PC-9 (cell line): ENCODE measurements at regions not wholly inside any gene's neighbourhood (a gene's known extent, or its start where the extent isn't known, plus 50 kb on each side); places are given as distances from the start of the nearest gene placed in this dataset.
A peak's percentile ranks its signal among the peaks of the same experiment; 100 is the strongest.

ENCODE experiments used
- BruUV-seq: library from RNA; stranded (reverse); fragments of 400-500 nt; replicated peaks from 2 replicates; lab custom pipeline; 2021; lab: Mats Ljungman, UMichigan
- CTCF ChIA-PET: fragments of 300-600 bp; sonication (Branson Sonifier 250); formaldehyde crosslinking; loops from one replicate; lab custom pipeline; 2022; ENCODE audit warnings: antibody characterized with exemption; lab: Charles Lee
- POLR2A ChIA-PET: fragments of 300-600 bp; sonication (Branson Sonifier 250); formaldehyde crosslinking; loops from one replicate; lab custom pipeline; 2022; ENCODE audit warnings: antibody characterized with exemption; ENCODE audit not compliant: unreplicated experiment; lab: Charles Lee
- DNase-seq, 2 experiments: peaks; one replicate each; pipeline versions ENCODE4 v3.0.0 to v3.0.0-alpha.2; 2015 to 2022; ENCODE audit warnings: mixed read lengths in 1 of 2
- H2AFZ ChIP-seq: fragments of 200-600 bp; sonication (generic); 2 replicates; pipeline ENCODE4 v1.8.1; 2017; ENCODE audit warnings: antibody characterized with exemption
- H3F3A ChIP-seq: fragments of 200-600 bp; sonication (generic); 2 replicates; pipeline ENCODE4 v1.8.1; 2017; ENCODE audit warnings: antibody characterized with exemption, mild to moderate bottlenecking, low read depth; ENCODE audit not compliant: insufficient read depth
- H3K27ac ChIP-seq: fragments of 200-600 bp; sonication (generic); 2 replicates; pipeline ENCODE4 v1.6.1; 2016; ENCODE audit warnings: mixed run types
- H3K27me3 ChIP-seq: fragments of 200-600 bp; sonication (generic); 2 replicates; pipeline ENCODE4 v1.6.1; 2016; ENCODE audit warnings: low read depth, mixed run types; ENCODE audit not compliant: insufficient read depth
- H3K36me3 ChIP-seq: fragments of 200-600 bp; sonication (generic); 2 replicates; pipeline ENCODE4 v1.6.1; 2016; ENCODE audit warnings: low read depth, mixed run types
- H3K4me1 ChIP-seq: fragments of 200-600 bp; sonication (generic); replicated peaks from 2 replicates; pipeline ENCODE4 v1.6.1; 2016; ENCODE audit warnings: mixed run types; ENCODE audit not compliant: insufficient read depth
- H3K4me2 ChIP-seq: fragments of 200-600 bp; sonication (generic); 2 replicates; pipeline ENCODE4 v1.6.1; 2017; ENCODE audit warnings: mixed run types
- H3K4me3 ChIP-seq: fragments of 200-600 bp; sonication (generic); 2 replicates; pipeline ENCODE4 v1.6.1; 2016; ENCODE audit warnings: mixed run types
- H3K79me2 ChIP-seq: fragments of 200-600 bp; sonication (generic); 2 replicates; pipeline ENCODE4 v1.6.1; 2017; ENCODE audit warnings: low read depth, mixed run types
- H3K9me2 ChIP-seq: fragments of 200-600 bp; sonication (generic); 2 replicates; pipeline ENCODE4 v1.8.1; 2017; ENCODE audit warnings: mild to moderate bottlenecking; ENCODE audit not compliant: insufficient read depth
- H3K9me3 ChIP-seq: fragments of 200-600 bp; sonication (generic); 2 replicates; pipeline ENCODE4 v1.8.1; 2016; ENCODE audit warnings: low read depth; ENCODE audit not compliant: insufficient read depth
- H4K20me1 ChIP-seq: fragments of 200-600 bp; sonication (generic); 2 replicates; pipeline ENCODE4 v1.8.1; 2017; ENCODE audit not compliant: insufficient read depth
- EZH2 ChIP-seq: fragments of 200-600 bp; sonication (generic); IDR thresholded peaks from 2 replicates; pipeline ENCODE4 v1.8.0; 2017; ENCODE audit warnings: antibody characterized with exemption, low read depth
- intact Hi-C: fragments of 100-400 bp; cut with micrococcal nuclease; formaldehyde crosslinking; loops from one replicate; pipeline ENCODE4 v1.10.0; 2022; ENCODE audit not compliant: unreplicated experiment
- TF ChIP-seq, protein P1 (sequence below): fragments of 200-600 bp; sonication (generic); conservative IDR thresholded peaks from 2 replicates; pipeline ENCODE4 v1.6.1; 2017; ENCODE audit warnings: mixed run types, antibody characterized with exemption, mild to moderate bottlenecking, moderate library complexity

DNA sequence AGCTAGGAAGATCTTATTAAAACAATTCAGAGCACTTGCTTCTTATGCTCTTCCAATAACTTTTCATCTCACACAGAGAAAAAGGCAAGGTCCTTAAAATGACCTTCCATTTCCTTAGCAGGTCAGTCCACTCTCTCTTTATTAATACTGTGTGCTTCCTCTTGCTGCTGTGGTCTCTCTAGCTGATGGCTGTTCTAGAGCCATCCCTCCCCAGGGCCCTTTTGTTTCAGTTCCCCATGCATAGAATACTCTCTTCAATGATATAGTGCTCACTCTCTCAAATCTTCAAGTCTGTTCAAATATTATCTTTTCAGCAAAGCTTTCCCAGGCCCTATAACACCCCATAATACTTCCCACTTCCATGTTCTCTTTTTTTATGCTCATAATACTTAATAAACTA is 469.3 kb downstream of the METTL4 start:
- DNase-seq = no peak
- H3K4me3 ChIP-seq = no peak overlapping the region
- H4K20me1 ChIP-seq = no peaks in the 10 kb centered on the region
- H3K4me2 ChIP-seq = no peak overlapping the region
- no peaks in the 10 kb centered on the region for H3K79me2 ChIP-seq
- no peaks in the 10 kb centered on the region for H3K36me3 ChIP-seq
- no TSS peak for BruUV-seq
- intact Hi-C loops = no loop called here
- CTCF ChIA-PET = no interaction called here
- H3K4me1 ChIP-seq = no peaks in the 10 kb centered on the region
- H3K27me3 ChIP-seq = no peaks in the 10 kb centered on the region
- H3K27ac ChIP-seq = no peak overlapping the region
- no peaks in the 10 kb centered on the region for H3K9me3 ChIP-seq
- H3F3A ChIP-seq = no peaks in the 10 kb centered on the region; the same call in 1 of the 2 replicates
- TF ChIP-seq EZH2 = no peak
- TF ChIP-seq, protein P1, sequence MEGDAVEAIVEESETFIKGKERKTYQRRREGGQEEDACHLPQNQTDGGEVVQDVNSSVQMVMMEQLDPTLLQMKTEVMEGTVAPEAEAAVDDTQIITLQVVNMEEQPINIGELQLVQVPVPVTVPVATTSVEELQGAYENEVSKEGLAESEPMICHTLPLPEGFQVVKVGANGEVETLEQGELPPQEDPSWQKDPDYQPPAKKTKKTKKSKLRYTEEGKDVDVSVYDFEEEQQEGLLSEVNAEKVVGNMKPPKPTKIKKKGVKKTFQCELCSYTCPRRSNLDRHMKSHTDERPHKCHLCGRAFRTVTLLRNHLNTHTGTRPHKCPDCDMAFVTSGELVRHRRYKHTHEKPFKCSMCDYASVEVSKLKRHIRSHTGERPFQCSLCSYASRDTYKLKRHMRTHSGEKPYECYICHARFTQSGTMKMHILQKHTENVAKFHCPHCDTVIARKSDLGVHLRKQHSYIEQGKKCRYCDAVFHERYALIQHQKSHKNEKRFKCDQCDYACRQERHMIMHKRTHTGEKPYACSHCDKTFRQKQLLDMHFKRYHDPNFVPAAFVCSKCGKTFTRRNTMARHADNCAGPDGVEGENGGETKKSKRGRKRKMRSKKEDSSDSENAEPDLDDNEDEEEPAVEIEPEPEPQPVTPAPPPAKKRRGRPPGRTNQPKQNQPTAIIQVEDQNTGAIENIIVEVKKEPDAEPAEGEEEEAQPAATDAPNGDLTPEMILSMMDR = no peak
- H2AFZ ChIP-seq = no peak overlapping the region
- H3K9me2 ChIP-seq = no peaks in the 10 kb centered on the region; the same call in 1 of the 2 replicates
- POLR2A ChIA-PET = no interaction called here

DNA sequence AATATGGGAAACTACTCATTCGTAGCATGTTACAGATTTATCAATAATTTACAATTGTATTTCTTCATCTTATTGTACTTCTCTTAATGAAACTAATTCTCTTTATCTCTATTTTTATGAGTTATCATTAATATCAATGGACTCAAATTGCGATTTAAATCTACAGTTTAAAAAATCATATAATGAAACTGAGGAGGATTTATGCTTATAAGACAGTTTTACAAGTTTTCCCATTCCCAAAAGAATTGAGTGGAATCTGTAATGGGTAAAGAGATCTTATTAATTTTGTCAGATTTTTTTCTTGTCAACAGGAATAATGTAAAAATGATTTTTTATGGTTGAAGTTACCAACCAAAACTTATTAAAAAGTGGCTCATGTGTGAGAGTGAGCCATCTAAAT is 468.0 kb downstream of the METTL4 start:
- H3K4me3 ChIP-seq = no peak overlapping the region
- CTCF ChIA-PET = no interaction called here
- H4K20me1 ChIP-seq = no peaks in the 10 kb centered on the region
- intact Hi-C loops = no loop called here
- no peaks in the 10 kb centered on the region for H3K4me1 ChIP-seq
- POLR2A ChIA-PET = no interaction called here
- TF ChIP-seq EZH2 = no peak
- TF ChIP-seq, protein P1 = no peak
- H3K27me3 ChIP-seq = no peaks in the 10 kb centered on the region
- no peak for DNase-seq
- H3K79me2 ChIP-seq = no peaks in the 10 kb centered on the region
- no TSS peak for BruUV-seq
- H3F3A ChIP-seq = no peaks in the 10 kb centered on the region; the same call in 1 of the 2 replicates
- no peak overlapping the region for H2AFZ ChIP-seq
- no peak overlapping the region for H3K4me2 ChIP-seq
- H3K9me3 ChIP-seq = no peaks in the 10 kb centered on the region
- H3K27ac ChIP-seq = no peak overlapping the region
- H3K9me2 ChIP-seq = no peaks in the 10 kb centered on the region; the same call in 1 of the 2 replicates
- no peaks in the 10 kb centered on the region for H3K36me3 ChIP-seq

DNA sequence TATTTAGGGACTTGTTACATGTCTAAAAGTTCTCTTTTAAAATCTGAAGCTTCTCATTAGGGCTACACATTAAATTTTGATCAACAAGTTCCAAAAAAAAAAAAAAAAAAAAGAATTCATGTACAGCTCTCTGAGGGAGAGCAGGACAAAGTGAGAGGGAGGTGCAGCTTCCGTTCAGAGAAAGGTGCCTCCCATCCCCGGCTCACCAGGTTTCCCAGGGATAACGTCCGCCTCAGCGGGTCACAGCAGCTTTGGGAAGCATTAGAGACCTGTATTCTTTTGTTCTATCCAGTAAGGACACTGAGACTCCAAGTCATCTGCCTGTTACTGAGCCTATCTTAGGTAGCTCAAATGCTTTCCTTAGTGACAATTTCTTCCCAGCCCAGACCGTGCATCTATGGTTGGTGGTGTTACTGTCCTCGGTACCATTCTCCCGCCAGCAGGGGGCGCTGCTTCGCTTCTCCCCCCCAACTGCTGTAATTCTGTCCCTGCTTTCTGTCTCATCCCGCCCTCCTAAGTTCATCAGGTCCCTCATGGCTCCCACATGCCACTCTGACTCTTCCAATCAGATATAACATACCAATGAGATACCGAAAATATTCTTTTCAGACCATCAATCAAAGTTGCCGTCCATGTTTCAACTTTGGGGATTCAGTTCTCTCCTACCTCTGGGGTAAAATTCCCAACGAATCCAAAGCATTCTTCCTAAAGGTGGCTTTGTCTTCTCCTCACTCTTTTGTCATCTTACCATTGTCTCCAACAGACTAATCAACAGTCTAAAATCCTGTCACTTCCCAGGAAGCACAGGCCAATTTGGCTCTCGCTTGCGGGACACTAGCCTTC is 466.5 kb downstream of the METTL4 start:
- no peaks in the 10 kb centered on the region for H3K9me3 ChIP-seq

More for the DNA sequence above, 466.5 kb downstream of the METTL4 start:
- Histone ChIP-seq H2AFZ (no peak overlapping the region), H3K4me1 (no peaks in the 10 kb centered on the region), H3K27ac (no peak overlapping the region), H3K4me3 (no peak overlapping the region), H3F3A (no peaks in the 10 kb centered on the region), H3K9me2 (no peaks in the 10 kb centered on the region), H4K20me1 (no peaks in the 10 kb centered on the region), H3K36me3 (no peaks in the 10 kb centered on the region), H3K27me3 (no peaks in the 10 kb centered on the region), H3K4me2 (no peak overlapping the region), H3K79me2 (no peaks in the 10 kb centered on the region)
- TF ChIP-seq EZH2 = no peak
- TF ChIP-seq, protein P1 = peak; percentile 81
- POLR2A ChIA-PET = interaction anchor here (0.5 to 0.6 kb wide), 2 partner anchors 21 to 24 kb away, joined by 3 to 4 read pairs; no protein-coding TSS in a partner anchor
- BruUV-seq = no TSS peak
- DNase-seq = peak in 1 of 2 experiments; percentile 43
- CTCF ChIA-PET = interaction anchor here (0.5 to 2.3 kb wide), 8 partner anchors 8 to 692 kb away, joined by 3 to 9 read pairs (median 4); no protein-coding TSS in a partner anchor
- intact Hi-C loops = loop anchor here (2.0 kb wide), 2 partner anchors 120 to 438 kb away; no protein-coding TSS in a partner anchor
